ENCODE measurements at regions not wholly inside any gene's neighbourhood (a gene's known extent, or its start where the extent isn't known, plus 50 kb on each side); places are given as distances from the start of the nearest gene placed in this dataset.
A peak's percentile ranks its signal among the peaks of the same experiment; 100 is the strongest.

DNA sequence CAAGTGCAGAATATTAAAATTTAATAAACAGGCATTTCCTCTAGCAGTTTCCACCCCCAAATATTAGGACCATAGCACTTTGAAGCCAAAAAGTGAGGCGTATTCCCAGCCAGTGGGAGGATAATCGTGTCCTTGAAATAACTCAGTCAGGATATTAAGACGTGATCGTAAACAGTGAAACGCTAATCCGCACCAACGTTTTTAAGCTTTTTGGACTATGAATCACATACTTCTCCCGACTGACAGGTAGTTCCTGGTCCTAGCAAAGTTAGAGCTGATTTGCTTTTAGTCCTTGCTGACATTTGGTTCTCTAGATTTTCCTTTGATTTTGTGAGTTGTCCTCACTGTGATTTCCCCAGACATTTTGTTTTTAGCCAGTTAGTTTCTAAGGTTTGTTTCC lies 197.1 kb upstream of the ARHGAP20 start:
- DNase-seq: no peak

DNA sequence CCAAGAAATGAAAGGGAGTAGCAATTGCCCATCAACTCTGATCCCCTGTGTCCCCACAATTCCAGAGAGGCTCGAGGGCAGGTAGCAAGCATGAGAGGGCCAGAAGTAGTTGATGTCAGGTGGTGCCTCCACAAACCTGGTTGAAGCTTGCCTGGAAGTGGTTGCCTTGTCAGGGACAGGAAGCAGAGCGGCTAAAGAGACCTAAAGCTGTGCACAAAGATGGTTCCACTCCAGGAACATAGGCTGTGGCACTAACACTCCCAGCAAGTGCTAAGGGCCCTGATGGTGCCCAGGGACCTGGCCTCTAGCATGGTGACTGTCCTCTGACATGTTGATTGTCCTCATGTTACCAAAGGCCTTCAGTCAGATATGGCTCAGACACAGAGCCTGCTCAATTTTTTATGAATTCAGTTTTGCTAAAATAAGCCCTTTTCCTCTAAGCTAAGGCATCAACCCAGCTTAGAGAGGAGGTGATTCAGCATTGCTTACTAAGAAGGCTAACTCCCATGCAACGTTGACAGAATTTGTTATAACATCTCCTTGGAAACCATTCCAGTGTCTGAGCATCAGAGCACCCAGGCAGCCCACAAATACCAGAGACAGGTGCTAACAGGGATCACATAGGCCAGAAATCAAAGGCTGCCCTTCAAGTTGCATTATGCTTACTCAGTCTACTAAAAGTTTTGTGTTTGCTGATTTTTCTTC lies 196.3 kb upstream of the ARHGAP20 start:
- DNase-seq: no peak

DNA sequence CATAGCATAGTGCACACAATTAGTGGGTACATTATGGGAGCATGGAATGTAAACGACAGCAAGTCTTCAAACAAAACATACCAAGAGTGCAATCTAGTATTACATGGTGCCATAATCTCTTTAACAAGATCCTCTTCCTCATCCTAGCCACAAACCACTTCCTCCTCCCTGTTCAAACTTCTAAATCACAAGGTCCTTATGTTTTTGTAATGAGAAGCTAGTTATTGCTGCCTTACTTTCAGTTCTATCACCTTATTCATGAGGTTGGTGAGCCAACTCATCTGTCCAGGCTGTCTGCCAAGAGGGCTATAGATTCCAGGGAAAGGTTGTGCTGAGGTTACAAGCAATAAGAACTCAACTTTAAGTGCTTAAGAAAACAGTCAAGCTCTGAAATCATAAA lies 195.4 kb upstream of the ARHGAP20 start:
- DNase-seq: peak; percentile 25

DNA sequence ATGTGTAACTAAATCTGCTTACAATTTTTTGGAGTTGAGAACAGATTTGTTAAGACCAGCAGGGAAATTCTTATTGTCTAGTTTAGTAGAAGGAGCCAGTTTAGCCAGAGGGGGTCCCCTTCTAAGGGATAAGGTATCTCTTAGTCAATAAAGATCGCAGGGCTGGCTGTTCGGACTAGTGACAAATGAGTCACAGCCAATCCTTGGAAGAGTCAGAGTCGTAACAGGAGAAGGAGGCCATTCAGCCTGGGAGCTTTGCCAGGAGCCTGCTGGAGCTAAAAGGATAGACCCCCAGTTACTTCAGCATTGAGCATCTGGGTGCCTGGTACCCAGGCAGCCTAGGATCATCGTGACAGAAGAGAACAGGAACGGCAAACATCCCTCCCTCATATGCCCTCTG lies 191.6 kb upstream of the ARHGAP20 start:
- no peak for DNase-seq

DNA sequence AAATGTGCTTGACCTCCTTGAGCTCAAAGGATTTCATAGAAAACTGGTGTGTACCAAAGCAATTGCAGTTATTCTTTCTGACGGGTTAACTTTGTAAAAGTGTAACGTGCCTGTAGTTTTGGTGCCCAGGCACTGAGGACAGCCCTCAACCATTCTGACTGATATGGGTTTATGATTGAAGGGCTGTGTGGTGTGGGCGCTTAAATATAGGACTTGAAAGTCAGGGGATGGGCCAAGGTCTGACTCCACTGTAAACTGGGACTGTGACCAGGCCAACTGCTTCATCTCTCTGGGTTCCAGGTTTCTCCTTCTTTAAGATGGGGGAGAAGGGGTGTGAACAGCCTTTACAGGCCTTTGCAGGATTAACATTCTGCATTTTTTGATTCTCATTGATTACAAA lies 191.1 kb upstream of the ARHGAP20 start:
- no peak for DNase-seq

DNA sequence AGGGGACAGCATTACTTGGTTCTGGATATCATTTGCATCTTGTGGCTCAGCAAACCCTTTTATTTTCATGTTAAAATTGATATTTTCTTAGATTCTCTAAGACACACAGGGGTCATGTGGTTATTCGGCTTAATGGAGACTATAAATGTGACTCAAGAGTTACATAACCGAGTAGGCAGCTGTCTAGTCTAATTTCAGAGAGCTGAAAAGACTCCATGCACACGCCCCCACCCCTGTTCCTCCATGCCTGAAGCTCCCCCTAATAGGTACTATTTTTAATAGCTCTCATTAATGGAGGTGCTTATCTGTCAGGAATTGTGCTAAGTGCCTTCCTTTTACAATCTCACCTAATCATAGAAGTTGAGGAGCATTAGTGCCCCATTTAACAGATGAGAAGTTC lies 189.2 kb upstream of the ARHGAP20 start:
- DNase-seq: no peak

DNA sequence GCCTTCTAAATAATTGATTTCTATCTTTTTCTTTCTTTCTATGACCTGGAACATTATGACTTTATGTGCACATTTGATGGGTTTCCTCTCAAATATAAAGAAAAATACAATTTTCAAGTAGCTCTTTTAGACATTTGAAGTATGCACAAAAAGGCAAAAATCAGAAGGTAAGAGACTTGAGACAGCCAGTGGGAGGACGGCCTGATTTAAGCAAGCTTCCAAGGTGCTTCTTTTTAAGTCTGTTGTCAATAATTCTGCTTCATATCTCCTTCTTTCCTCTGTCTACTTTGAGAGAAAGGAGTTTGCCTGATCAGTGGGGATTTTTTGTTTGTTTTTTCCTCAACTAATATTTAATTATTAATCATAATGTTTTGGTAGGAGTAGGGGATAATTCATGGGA lies 188.2 kb upstream of the ARHGAP20 start:
- no peak for DNase-seq

DNA sequence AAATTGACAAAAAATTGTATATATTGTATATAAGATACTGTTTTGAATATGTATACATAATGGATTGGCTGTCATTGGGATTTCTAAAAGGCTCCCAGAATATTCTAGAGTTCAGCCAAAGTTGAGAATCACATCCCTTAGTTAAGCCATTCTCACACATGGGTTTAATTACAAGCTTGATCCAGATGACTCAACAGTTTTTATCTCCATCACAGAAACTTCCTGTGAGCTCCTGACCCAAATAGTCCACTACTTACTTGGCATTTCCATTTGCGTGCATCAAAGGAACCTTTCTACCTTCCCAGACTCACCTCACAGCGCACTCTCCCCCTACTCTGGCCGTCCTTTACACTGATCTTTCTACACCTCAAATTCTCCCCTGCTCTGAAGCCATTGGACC lies 184.8 kb upstream of the ARHGAP20 start:
- DNase-seq: no peak

DNA sequence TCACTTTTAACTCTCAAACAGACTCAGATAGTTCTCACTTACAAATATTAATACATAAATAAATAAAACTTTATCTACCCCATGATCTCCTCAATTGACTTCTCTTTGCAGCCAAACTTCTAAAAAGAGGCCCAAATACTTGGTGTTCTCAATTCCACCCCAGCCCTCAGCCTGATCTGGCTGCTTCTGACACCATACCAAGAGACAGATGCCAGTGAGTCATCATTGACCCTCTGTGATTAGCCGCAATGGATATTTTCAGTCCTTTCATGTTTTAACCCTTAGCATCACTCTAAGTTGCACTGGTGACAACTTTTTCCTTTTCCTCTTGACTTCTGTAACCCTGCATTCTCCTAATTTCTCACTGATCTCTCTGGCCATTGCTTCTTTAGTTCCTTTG lies 184.1 kb upstream of the ARHGAP20 start:
- no peak for DNase-seq

DNA sequence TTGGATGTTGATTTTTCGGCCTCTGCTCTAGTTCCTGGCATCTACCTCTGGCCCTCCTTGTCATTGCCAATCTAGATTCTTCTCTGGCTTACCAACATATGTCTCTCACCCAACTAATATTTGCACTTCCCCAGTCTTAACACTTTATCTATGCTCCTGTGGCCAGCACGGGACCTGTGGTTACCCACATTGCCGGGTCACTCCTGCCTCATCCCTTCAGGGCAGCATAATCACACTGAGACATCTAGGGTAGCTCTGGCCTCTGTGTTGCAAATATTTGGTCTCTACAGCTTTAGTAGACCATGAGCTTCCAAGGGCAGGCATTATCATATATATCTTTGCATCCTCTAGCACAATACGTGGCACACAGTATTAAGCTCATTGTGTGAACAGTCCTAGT lies 182.0 kb upstream of the ARHGAP20 start:
- DNase-seq: no peak

DNA sequence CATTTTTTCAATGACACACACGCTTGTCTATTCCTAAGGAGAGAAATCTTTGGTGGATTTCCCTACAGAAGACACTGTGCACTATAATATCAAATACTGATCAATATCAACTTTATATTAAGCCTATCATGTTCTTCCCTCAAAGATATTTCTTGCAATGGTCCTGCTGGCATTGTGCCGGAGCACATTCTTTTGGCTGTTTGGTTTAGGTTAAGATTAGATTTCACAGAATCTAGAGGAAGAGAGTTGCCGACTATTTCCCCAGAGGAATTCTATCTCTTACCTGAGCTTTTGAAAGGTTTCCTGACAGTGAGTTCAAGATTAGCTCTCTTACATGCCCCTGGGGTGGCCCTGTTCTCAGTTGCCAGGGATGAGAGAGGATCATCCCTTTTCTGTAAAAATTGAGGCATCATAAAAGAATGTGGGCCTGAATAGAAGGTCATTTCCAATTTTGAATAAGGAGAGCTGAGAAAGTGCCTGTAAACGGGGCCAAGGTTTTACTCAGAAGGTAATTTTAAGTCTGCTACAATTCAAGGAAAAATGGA lies 180.6 kb upstream of the ARHGAP20 start:
- no peak for DNase-seq

DNA sequence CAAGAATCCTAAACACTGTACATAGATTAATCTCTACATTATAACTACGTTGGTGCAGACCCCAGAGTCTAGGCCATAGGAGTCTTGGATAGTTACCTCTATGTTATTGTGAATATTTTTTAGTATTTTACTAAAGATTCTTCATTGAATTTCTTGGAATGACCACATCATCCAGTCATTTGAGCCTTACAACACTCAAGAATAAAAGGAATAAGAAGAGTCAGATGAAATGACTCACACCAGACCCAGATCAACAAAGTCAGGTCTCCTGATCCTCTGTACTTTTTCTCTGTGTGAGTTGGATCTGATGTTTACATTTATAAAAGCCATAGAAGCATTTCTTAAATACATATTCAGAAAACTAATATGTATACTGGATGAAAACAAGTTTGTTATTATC lies 179.2 kb upstream of the ARHGAP20 start:
- no peak for DNase-seq

DNA sequence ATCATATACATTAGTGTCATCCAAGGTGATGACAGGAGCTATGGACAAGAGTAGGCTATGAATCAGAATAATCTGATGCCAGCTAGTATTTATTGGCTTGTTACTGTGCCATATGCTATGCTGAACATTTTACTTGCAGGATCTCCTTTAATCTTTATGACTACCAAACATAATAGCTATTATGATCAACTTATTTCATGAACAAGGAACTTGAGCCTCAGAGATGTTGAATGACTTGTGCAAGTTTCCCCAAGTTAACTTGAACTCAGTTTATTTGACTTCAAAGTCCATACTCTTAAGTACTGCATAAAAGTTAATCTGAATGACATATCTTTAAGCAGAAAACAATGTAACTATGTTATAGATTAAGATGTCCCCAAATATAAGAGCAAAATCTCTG lies 178.8 kb upstream of the ARHGAP20 start:
- no peak for DNase-seq

DNA sequence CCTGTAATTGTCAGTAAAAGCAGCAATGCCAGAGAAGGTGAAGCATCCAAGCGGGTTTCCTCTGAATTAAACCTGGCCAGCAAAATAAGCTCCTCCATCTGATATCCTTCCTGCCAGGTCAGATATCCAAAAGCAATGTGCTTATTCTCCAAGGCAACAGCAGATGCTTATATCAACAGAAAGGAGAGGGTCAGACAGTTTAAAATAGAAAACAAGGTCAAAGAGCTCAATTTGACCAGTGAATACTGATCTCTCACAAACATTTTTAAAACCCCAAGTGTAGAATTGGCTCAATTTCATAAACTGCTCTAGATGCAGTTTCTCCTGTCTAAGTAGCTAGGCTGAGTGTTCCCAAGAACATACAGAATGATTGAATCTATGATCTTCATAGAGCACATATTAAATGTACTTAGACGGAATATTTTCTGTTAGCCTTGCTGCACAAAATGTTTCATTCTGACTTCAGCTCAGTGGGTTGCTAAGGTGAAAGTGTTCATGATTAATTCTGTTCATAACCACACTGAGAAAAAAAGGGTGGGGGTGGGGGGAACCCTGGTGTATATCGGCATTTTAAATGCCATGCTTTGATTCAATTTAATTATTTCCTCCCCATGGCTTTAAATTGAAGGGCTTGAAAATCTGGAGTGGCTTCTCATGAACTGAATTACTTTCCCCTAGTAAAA lies 174.2 kb upstream of the ARHGAP20 start:
- no peak for DNase-seq

DNA sequence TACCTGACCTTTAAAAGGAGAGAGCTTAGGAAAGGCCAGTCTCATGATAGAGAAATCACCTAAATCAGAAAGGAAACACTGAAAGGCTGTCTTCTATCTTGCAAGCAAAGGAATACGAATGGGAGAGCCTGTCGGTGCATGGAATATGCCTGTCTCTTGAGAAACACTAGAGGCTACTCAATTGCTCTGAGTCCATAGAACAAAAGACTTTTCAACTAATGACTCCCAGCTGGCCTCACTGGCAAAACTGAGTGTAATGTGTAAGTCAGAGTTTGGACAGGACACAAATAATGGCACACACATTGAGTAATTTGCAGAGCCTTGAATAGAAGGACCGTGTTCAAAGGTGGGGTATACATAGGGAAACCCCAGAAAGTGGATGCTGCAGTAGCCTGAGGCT lies 171.0 kb upstream of the ARHGAP20 start:
- DNase-seq: no peak

DNA sequence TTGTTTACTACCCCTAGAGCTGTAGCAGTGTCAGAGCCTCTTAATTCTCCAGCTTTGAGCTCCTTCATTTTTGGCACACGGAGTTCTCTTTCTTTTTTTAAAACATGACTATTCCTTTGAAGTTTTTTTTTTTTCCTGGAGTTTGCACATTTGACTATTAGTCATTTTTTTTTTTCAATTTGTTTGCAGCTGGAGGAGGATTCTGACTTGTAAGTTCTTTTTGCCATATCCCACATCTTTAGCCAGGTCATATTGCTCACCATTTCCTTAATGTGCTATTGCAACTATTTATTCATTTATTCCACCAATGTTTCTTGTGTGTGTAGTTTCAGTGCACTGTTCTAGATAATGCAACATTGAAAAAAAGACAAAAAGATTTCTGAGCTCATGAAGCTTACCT lies 166.3 kb upstream of the ARHGAP20 start:
- no peak for DNase-seq

DNA sequence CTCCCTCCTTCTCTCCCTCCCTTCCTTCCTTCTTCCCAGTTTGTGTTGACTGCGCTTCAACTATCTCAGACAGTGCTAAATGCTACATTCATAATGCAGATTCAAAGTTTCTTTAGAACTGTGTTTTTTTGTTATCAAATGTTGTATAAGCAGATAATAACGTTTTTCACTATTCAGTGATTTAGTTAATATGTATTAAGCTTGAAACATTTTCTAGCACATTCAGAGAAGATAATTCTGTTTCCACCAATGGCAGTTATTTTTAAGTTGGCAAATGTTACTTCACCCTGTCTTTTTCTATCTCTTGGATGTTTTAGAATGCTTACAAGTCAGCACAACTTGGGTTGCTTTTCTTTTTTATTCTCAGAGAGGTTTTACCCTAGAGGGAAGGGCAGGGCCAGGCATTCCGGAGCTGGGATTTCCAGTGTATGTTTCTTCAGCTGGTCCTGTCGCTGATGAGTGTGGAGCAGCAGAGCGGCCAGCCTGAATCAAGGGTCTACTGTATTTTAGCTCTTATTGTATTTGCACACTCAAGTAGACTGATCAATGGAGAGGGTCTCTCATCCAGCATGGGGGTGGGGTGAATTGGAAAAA lies 162.3 kb upstream of the ARHGAP20 start:
- DNase-seq: no peak

DNA sequence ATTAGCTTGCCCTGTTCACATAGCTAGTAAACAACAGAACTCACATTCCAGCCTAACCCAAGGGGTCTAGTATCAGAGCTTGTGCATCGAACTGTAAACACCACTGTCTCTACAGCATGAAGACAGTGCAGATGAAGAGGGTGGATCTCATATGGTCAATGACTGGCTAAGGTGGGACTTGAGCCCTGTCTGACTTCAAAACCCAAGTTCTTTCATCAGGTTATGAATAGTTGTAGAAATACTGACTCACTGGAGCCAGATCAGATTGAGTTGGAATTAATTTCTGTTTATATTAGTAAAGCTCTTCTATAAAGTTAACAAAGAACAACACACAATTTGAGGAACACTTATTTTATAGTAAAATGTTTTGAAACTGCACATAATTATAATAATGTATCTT lies 161.7 kb upstream of the ARHGAP20 start:
- no peak for DNase-seq

DNA sequence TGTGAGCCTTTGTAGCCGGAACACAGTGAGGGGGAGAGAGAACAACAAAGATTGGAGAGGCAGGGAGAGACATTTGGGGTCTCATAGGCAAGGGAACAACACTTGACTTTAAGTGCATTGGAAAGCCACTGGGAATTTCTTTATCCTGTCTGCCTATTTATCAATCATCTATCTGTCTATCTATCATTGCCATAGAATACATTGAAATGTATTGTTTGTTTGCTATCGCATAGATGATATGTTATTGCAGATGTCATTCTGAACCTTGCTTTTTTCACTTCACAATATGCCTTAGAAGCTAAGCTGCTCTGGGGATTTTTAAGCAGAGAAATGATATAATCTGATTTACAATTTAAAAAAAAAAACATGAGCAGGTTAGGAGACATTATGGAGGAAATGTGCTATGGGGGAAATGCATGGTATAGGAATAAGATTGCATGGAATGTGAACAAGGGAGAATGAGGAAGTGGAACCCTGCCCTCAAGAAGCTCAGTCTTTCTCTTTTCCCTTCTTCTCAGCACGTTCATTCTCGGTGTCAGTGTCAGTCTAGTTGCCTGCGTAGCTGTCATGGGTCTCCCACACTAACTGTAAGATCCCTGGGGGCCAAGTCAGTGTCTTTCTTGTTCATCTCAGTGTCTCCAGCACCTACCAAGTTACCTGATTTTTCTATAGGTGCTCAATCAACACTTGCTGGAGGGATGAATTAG lies 158.7 kb upstream of the ARHGAP20 start:
- DNase-seq: no peak

DNA sequence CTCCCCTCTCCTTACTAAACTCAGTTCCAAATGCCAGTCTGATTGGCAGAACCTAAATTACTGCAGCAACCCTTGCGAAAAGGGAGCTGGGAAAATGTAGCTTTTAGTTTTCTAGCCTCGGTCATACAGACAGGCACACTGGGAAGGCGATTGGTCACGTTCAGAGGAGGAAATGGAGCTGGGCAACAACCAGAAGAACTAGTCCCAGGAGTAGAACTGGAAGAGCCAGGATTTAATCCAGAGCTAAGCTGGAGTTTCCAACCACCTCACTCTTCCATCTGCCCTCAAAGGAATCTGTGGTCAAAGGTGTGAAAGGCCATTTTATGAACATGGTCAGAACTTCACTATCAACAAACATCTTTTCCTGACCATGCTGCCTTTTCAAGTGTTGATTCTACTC lies 155.7 kb upstream of the ARHGAP20 start:
- DNase-seq: no peak

DNA sequence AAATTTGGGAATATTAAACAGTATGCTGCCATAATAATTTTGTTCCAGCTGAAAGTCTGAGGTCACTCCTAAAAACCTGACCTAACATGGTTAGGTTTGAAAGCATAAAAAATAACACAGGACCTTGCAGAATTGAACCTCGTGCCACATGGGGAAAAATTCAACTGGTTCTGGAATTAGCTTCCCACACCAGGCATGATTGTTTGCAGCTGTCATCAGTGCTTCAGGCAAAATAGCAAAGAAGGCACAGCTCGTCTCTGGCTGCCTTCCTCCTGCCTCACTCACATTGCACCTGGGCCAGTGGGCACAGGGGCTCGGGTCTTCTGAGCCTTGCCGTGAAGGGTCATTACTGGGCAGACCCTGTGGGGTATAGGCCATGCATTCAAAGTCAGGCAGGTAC lies 153.8 kb upstream of the ARHGAP20 start:
- no peak for DNase-seq

DNA sequence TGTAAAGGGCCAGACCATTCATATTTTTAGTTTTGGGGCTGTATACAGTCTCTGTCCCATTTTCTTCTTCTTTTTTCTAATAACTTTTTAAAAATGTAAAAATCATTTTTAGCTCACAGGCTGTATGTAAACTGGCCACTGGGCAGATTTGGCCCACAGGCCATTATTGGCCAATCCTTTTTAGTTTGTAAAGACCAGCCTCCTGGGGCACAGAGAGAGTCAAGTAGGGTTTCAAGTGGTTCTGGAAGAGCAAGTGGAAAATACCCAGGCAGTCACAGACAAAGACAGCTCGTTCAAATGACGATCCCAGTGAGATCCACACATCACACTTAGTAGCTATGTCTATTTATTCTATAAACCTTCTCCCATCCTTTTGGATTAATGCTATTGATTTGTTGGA lies 150.2 kb upstream of the ARHGAP20 start:
- no peak for DNase-seq

DNA sequence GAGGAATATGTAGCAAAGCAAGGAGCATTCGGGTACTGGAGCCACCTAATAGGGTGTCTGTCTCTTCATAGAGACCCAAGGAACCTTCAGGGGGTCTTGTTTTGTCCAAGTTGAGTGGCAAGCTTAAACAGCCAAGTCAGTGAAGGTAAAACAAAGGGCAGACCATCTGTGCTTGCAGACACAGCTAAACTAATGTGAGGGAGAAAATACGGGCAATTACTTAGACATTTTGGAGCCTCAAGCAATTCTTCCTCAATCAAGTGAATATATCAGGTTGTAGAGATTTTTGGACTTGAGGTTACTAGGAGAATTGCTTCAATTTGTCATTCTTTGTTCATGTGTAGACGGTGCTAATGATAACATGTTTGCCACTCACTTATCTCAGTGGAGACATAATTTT lies 148.2 kb upstream of the ARHGAP20 start:
- DNase-seq: no peak

DNA sequence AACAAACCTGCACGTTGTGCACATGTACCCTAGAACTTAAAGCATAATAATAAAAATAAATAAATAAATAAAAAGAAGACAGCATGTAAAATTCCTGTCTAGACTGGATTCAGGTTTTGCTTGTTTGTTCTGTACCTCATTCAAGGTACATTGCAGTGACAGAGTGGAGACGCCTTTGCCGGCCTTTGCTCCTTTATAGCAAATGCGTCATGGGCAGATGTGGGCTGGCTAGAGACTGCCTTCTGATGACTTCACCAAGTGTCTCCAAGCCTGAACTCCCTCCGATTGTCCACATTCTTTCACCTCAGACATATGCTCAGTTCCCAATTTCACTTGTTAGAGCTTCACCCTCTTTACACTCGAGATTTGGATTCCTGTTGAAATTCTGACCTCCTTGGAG lies 147.8 kb upstream of the ARHGAP20 start:
- no peak for DNase-seq

Data from CD4-positive, alpha-beta T cell treated with Interleukin-10 for 1 hour (primary cell).